ENCODE measurements at regions not wholly inside any gene's neighbourhood (a gene's known extent, or its start where the extent isn't known, plus 50 kb on each side); places are given as distances from the start of the nearest gene placed in this dataset.
A peak's percentile ranks its signal among the peaks of the same experiment; 100 is the strongest.

- no peaks in the 10 kb centered on the region for H3K27me3 ChIP-seq (replicated peaks; ENCODE audit: insufficient read depth, low read length)
- H2AFZ ChIP-seq (ENCODE audit: low read length) = no peak overlapping the region
- no peaks in the 10 kb centered on the region for H3K9me2 ChIP-seq (replicated peaks; ENCODE audit: insufficient read depth, low read length)
- no peaks in the 10 kb centered on the region for H3K36me3 ChIP-seq (replicated peaks; ENCODE audit: insufficient read depth, low read length)
- no peak overlapping the region for H3K27ac ChIP-seq (ENCODE audit: low read length)
- H3K4me3 ChIP-seq (ENCODE audit: low read length) = no peak overlapping the region
- DNase-seq = no peak
- no peaks in the 10 kb centered on the region for H3K79me2 ChIP-seq (ENCODE audit: low read length)
- H3K9me3 ChIP-seq (replicated peaks; ENCODE audit: insufficient read depth, low read length) = no peaks in the 10 kb centered on the region
- no peak overlapping the region for H3K4me2 ChIP-seq (ENCODE audit: low read depth, low read length)
- no peaks in the 10 kb centered on the region for H4K20me1 ChIP-seq (ENCODE audit: insufficient read depth, low read length)
- TF ChIP-seq, protein P1, sequence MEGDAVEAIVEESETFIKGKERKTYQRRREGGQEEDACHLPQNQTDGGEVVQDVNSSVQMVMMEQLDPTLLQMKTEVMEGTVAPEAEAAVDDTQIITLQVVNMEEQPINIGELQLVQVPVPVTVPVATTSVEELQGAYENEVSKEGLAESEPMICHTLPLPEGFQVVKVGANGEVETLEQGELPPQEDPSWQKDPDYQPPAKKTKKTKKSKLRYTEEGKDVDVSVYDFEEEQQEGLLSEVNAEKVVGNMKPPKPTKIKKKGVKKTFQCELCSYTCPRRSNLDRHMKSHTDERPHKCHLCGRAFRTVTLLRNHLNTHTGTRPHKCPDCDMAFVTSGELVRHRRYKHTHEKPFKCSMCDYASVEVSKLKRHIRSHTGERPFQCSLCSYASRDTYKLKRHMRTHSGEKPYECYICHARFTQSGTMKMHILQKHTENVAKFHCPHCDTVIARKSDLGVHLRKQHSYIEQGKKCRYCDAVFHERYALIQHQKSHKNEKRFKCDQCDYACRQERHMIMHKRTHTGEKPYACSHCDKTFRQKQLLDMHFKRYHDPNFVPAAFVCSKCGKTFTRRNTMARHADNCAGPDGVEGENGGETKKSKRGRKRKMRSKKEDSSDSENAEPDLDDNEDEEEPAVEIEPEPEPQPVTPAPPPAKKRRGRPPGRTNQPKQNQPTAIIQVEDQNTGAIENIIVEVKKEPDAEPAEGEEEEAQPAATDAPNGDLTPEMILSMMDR (IDR thresholded peaks at IDR 0.05; ENCODE audit: low read length) = no peak
- TF ChIP-seq EZH2phosphoT487 (IDR thresholded peaks at IDR 0.05; ENCODE audit: low read length) (no peak), EZH2 (optimal IDR thresholded peaks at IDR 0.05; ENCODE audit: low read depth, low read length) (no peak)
- no peak overlapping the region for H3K9ac ChIP-seq (ENCODE audit: low read length)
- no peaks in the 10 kb centered on the region for H3F3A ChIP-seq (ENCODE audit: insufficient read depth, low read length)
- no peaks in the 10 kb centered on the region for H3K4me1 ChIP-seq (ENCODE audit: low read length)
Measured at GRCh38 chr18:2222270-2223185, 348.8 kb downstream of the METTL4 start.

- Histone ChIP-seq H3K4me3 (ENCODE audit: low read length) (no peak overlapping the region), H3K36me3 (replicated peaks; ENCODE audit: insufficient read depth, low read length) (no peaks in the 10 kb centered on the region), H3K4me1 (ENCODE audit: low read length) (no peaks in the 10 kb centered on the region), H3K27me3 (replicated peaks; ENCODE audit: insufficient read depth, low read length) (no peaks in the 10 kb centered on the region), H2AFZ (ENCODE audit: low read length) (no peak overlapping the region), H3K79me2 (ENCODE audit: low read length) (no peaks in the 10 kb centered on the region), H3K9ac (ENCODE audit: low read length) (no peak overlapping the region), H3K9me3 (replicated peaks; ENCODE audit: insufficient read depth, low read length) (no peaks in the 10 kb centered on the region), H3K27ac (ENCODE audit: low read length) (no peak overlapping the region), H3F3A (ENCODE audit: insufficient read depth, low read length) (no peaks in the 10 kb centered on the region), H3K9me2 (replicated peaks; ENCODE audit: insufficient read depth, low read length) (no peaks in the 10 kb centered on the region), H3K4me2 (ENCODE audit: low read depth, low read length) (no peak overlapping the region), H4K20me1 (ENCODE audit: insufficient read depth, low read length) (no peaks in the 10 kb centered on the region)
- DNase-seq = no peak
- TF ChIP-seq EZH2phosphoT487 (IDR thresholded peaks at IDR 0.05; ENCODE audit: low read length) = no peak
- TF ChIP-seq EZH2 (optimal IDR thresholded peaks at IDR 0.05; ENCODE audit: low read depth, low read length) = no peak
Measured at GRCh38 chr18:2223449-2223848, 347.9 kb downstream of the METTL4 start.

DNA sequence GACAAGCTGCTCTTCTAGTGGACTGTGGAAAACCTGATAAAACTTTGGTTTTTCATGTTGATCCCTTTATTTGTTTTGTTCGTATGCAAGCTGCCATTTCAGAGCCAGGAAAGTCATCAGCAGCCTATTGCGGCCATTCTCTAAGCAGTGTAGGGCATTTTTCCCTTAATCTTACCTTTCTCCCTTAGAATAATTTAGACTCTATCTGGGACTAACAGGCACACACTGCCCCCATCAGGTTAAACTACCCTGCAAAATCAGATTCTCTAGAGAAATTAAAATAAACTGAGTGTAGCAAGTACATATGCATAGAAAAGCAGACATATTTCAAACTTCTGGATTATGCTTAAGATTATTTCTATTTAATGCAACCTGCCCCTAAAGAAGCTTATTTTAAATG is 347.5 kb downstream of the METTL4 start:
- Histone ChIP-seq H3K4me2 (ENCODE audit: low read depth, low read length) (no peak overlapping the region), H3K4me3 (ENCODE audit: low read length) (no peak overlapping the region), H3K9me3 (replicated peaks; ENCODE audit: insufficient read depth, low read length) (no peaks in the 10 kb centered on the region), H2AFZ (ENCODE audit: low read length) (no peak overlapping the region), H3F3A (ENCODE audit: insufficient read depth, low read length) (no peaks in the 10 kb centered on the region), H3K27ac (ENCODE audit: low read length) (no peak overlapping the region), H3K79me2 (ENCODE audit: low read length) (no peaks in the 10 kb centered on the region), H3K9ac (ENCODE audit: low read length) (no peak overlapping the region), H3K36me3 (replicated peaks; ENCODE audit: insufficient read depth, low read length) (no peaks in the 10 kb centered on the region), H3K27me3 (replicated peaks; ENCODE audit: insufficient read depth, low read length) (no peaks in the 10 kb centered on the region), H3K9me2 (replicated peaks; ENCODE audit: insufficient read depth, low read length) (no peaks in the 10 kb centered on the region), H3K4me1 (ENCODE audit: low read length) (no peaks in the 10 kb centered on the region), H4K20me1 (ENCODE audit: insufficient read depth, low read length) (no peaks in the 10 kb centered on the region)
- TF ChIP-seq EZH2phosphoT487 (IDR thresholded peaks at IDR 0.05; ENCODE audit: low read length) = no peak
- TF ChIP-seq EZH2 (optimal IDR thresholded peaks at IDR 0.05; ENCODE audit: low read depth, low read length) = no peak
- TF ChIP-seq, protein P1 (IDR thresholded peaks at IDR 0.05; ENCODE audit: low read length) = peak; percentile 19; the same call in 1 of the 2 replicates
- no peak for DNase-seq

DNA sequence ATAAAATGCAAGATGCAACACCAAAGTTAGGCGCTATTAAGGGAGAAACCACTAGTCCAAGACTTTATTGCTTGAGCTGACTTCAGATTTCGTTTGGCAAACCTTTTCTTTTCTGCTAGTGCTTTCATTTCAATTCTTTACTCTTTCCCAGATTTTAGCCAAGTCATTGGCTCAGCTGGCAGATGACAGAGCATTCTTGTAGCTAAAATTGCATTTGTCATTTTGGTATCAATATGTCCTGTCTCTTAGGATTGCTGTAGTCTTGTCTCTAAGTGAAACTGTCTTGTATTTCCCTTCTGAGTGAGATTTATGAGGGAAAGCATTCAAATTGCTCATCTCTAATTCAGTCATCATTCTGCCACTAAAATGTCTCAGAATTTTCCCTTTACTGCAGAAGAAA is 335.1 kb downstream of the METTL4 start:
- Histone ChIP-seq H3F3A (ENCODE audit: insufficient read depth, low read length) (no peaks in the 10 kb centered on the region), H3K27ac (ENCODE audit: low read length) (no peak overlapping the region), H3K9me2 (replicated peaks; ENCODE audit: insufficient read depth, low read length) (no peaks in the 10 kb centered on the region), H3K79me2 (ENCODE audit: low read length) (no peaks in the 10 kb centered on the region), H3K4me2 (ENCODE audit: low read depth, low read length) (no peak overlapping the region), H3K36me3 (replicated peaks; ENCODE audit: insufficient read depth, low read length) (no peaks in the 10 kb centered on the region; the same call in 1 of the 2 replicates), H3K4me3 (ENCODE audit: low read length) (no peak overlapping the region), H3K9me3 (replicated peaks; ENCODE audit: insufficient read depth, low read length) (no peaks in the 10 kb centered on the region), H3K4me1 (ENCODE audit: low read length) (no peaks in the 10 kb centered on the region), H3K27me3 (replicated peaks; ENCODE audit: insufficient read depth, low read length) (no peaks in the 10 kb centered on the region), H2AFZ (ENCODE audit: low read length) (no peak overlapping the region), H4K20me1 (ENCODE audit: insufficient read depth, low read length) (no peaks in the 10 kb centered on the region), H3K9ac (ENCODE audit: low read length) (no peak overlapping the region)
- TF ChIP-seq, protein P1 (IDR thresholded peaks at IDR 0.05; ENCODE audit: low read length) = no peak
- TF ChIP-seq EZH2phosphoT487 (IDR thresholded peaks at IDR 0.05; ENCODE audit: low read length) (no peak), EZH2 (optimal IDR thresholded peaks at IDR 0.05; ENCODE audit: low read depth, low read length) (no peak)
- DNase-seq = no peak
